NCI-H446 treated with DMSO at 0.1 percent for 48 hours (cell line): ENCODE measurements at regions not wholly inside any gene's neighbourhood (a gene's known extent, or its start where the extent isn't known, plus 50 kb on each side); places are given as distances from the start of the nearest gene placed in this dataset.

ENCODE experiments used
- DNase-seq: peaks from one replicate; lab custom pipeline; 2025; lab: John Stamatoyannopoulos, UW

GRCh38 chr18:29664278-29665036, 1378.1 kb downstream of the DSC3 start:
- no peak for DNase-seq

GRCh38 chr18:29661924-29662323, 1380.6 kb downstream of the DSC3 start:
- DNase-seq, result no peak

- no peak for DNase-seq
Measured at GRCh38 chr18:29660777-29661176, 1381.8 kb downstream of the DSC3 start.

- DNase-seq, result no peak
Measured at GRCh38 chr18:29653671-29654215, 1388.8 kb downstream of the DSC3 start.

GRCh38 chr18:29652797-29653196, 1389.7 kb downstream of the DSC3 start:
- no peak for DNase-seq

- DNase-seq, result no peak
Measured at GRCh38 chr18:29651122-29651680, 1391.3 kb downstream of the DSC3 start.

GRCh38 chr18:29648891-29649290, 1393.7 kb downstream of the DSC3 start:
- no peak for DNase-seq

- DNase-seq, result no peak
Measured at GRCh38 chr18:29647700-29648099, 1394.8 kb downstream of the DSC3 start.

- DNase-seq, result no peak
Measured at GRCh38 chr18:29644276-29644675, 1398.3 kb downstream of the DSC3 start.

GRCh38 chr18:29629493-29630036, 1413.0 kb downstream of the DSC3 start:
- DNase-seq, result no peak

GRCh38 chr18:29626094-29626493, 1416.4 kb downstream of the DSC3 start:
- DNase-seq, result no peak

GRCh38 chr18:29616867-29617266, 1425.7 kb downstream of the DSC3 start:
- no peak for DNase-seq

GRCh38 chr18:29608982-29609381, 1432.1 kb upstream of the CDH2 start:
- DNase-seq, result no peak

- DNase-seq, result no peak
Measured at GRCh38 chr18:29605365-29605764, 1428.4 kb upstream of the CDH2 start.

- DNase-seq, result no peak
Measured at GRCh38 chr18:29596959-29597358, 1420.0 kb upstream of the CDH2 start.

- no peak for DNase-seq
Measured at GRCh38 chr18:29594493-29594892, 1417.6 kb upstream of the CDH2 start.

GRCh38 chr18:29588446-29589100, 1411.6 kb upstream of the CDH2 start:
- no peak for DNase-seq

GRCh38 chr18:29586210-29586609, 1409.3 kb upstream of the CDH2 start:
- no peak for DNase-seq

GRCh38 chr18:29560270-29560669, 1383.3 kb upstream of the CDH2 start:
- DNase-seq, result no peak

GRCh38 chr18:29556070-29556469, 1379.1 kb upstream of the CDH2 start:
- no peak for DNase-seq

GRCh38 chr18:29549759-29550158, 1372.8 kb upstream of the CDH2 start:
- no peak for DNase-seq

- DNase-seq, result no peak
Measured at GRCh38 chr18:29547626-29548025, 1370.7 kb upstream of the CDH2 start.

- DNase-seq, result no peak
Measured at GRCh38 chr18:29540548-29540947, 1363.6 kb upstream of the CDH2 start.
